ENCODE measurements at regions not wholly inside any gene's neighbourhood (a gene's known extent, or its start where the extent isn't known, plus 50 kb on each side); places are given as distances from the start of the nearest gene placed in this dataset.
"Not testable (repeated sequence)": the region's sequence is repeated elsewhere in the genome, so short reads cannot be mapped to it uniquely, and the experiment has no call there.

GRCh38 chr9:82894961-82895821 lies 167.8 kb downstream of the RASEF start:
- H3K27ac ChIP-seq: no peak overlapping the region
- DNase-seq: no peak
- 8 to 52% methylated on average over 4 of the region's 4 CpGs for WGBS, 2 donors
- H3K36me3 ChIP-seq: no peaks in the 10 kb centered on the region
- H3K9me3 ChIP-seq: no peaks in the 10 kb centered on the region
- H3K4me1 ChIP-seq: no peaks in the 10 kb centered on the region
- TF ChIP-seq POLR2AphosphoS5 (IDR thresholded peaks at IDR 0.05) (no peak), EP300 (IDR thresholded peaks at IDR 0.05) (no peak), CTCF (IDR thresholded peaks at IDR 0.05) (no peak), POLR2A (IDR thresholded peaks at IDR 0.05) (no peak)
- intact Hi-C loops (cut with DNase I): no loop called here
- no peaks in the 10 kb centered on the region for H3K27me3 ChIP-seq
- H3K4me3 ChIP-seq: no peak overlapping the region

DNA sequence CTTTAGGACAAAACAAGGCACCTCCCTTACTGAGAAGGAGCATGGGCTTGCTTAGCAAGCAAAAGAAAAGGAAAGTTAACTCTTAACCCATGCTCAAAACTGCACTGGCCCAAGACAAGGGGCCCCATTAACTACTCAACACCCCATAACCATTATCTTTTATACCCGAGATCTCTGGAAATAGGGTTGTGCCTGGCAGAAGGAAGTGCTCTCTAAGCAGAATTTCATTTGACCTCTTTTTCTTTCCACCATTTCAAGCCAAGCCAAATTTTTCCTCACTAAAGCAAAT lies 167.2 kb downstream of the RASEF start:
- WGBS, 2 donors: 12 to 53% methylated on average over 1 of the region's 1 CpG
- no peaks in the 10 kb centered on the region for H3K36me3 ChIP-seq
- no peaks in the 10 kb centered on the region for H3K4me1 ChIP-seq
- no peaks in the 10 kb centered on the region for H3K27me3 ChIP-seq
- no peak for TF ChIP-seq POLR2AphosphoS5 (IDR thresholded peaks at IDR 0.05)
- no peak for TF ChIP-seq CTCF (IDR thresholded peaks at IDR 0.05)
- TF ChIP-seq EP300 (IDR thresholded peaks at IDR 0.05): no peak
- TF ChIP-seq POLR2A (IDR thresholded peaks at IDR 0.05): no peak
- H3K27ac ChIP-seq: no peak overlapping the region
- intact Hi-C loops (cut with DNase I): no loop called here
- H3K4me3 ChIP-seq: no peak overlapping the region
- H3K9me3 ChIP-seq: no peaks in the 10 kb centered on the region
- DNase-seq: no peak

DNA sequence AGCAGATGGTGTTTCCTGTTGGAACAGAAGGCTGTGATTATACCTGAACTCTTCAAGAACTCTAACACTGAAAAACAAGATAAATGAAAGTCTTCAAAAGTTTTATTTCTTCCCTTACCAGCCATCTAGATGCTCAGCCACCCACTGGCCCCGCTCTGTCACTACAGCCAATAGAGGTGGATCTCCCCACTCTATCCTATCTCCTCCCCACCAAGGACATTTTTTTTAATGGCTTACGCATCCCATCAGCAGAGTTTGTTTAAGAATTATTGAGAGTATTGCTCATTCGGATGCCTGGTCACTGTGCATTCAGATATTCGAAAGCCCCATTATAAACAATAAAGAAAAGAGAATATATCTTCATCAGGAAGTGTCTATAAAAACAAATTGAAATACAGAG lies 159.4 kb downstream of the RASEF start:
- Histone ChIP-seq H3K36me3 (no peaks in the 10 kb centered on the region), H3K4me3 (no peak overlapping the region), H3K27ac (no peak overlapping the region), H3K9me3 (no peaks in the 10 kb centered on the region), H3K27me3 (no peaks in the 10 kb centered on the region), H3K4me1 (no peaks in the 10 kb centered on the region)
- DNase-seq: no peak
- intact Hi-C loops (cut with DNase I): no loop called here
- 81 to 88% methylated on average over 4 of the region's 4 CpGs for WGBS, 2 donors
- no peak for TF ChIP-seq POLR2A (IDR thresholded peaks at IDR 0.05)
- no peak for TF ChIP-seq CTCF (IDR thresholded peaks at IDR 0.05)
- no peak for TF ChIP-seq POLR2AphosphoS5 (IDR thresholded peaks at IDR 0.05)
- TF ChIP-seq EP300 (IDR thresholded peaks at IDR 0.05): no peak

GRCh38 chr9:82911996-82912395 lies 150.9 kb downstream of the RASEF start:
- no peak overlapping the region for H3K27ac ChIP-seq
- no peak for TF ChIP-seq CTCF (IDR thresholded peaks at IDR 0.05)
- TF ChIP-seq EP300 (IDR thresholded peaks at IDR 0.05): no peak
- no peak for TF ChIP-seq POLR2AphosphoS5 (IDR thresholded peaks at IDR 0.05)
- TF ChIP-seq POLR2A (IDR thresholded peaks at IDR 0.05): no peak
- no peaks in the 10 kb centered on the region for H3K4me1 ChIP-seq
- H3K9me3 ChIP-seq: peaks cover 0 to 2% (median 0%) of the 10 kb centered on the region in 4 donors
- 55 to 67% methylated on average over 3 of the region's 3 CpGs for WGBS, 2 donors
- H3K27me3 ChIP-seq: no peaks in the 10 kb centered on the region
- H3K36me3 ChIP-seq: no peaks in the 10 kb centered on the region
- no peak for DNase-seq
- intact Hi-C loops (cut with DNase I): no loop called here
- H3K4me3 ChIP-seq: no peak overlapping the region

GRCh38 chr9:82912645-82913044 lies 150.3 kb downstream of the RASEF start:
- TF ChIP-seq POLR2AphosphoS5 (IDR thresholded peaks at IDR 0.05): no peak
- no peak for TF ChIP-seq POLR2A (IDR thresholded peaks at IDR 0.05)
- no peak for TF ChIP-seq EP300 (IDR thresholded peaks at IDR 0.05)
- TF ChIP-seq CTCF (IDR thresholded peaks at IDR 0.05): no peak
- WGBS, 2 donors: 5 to 16% methylated on average over 1 of the region's 1 CpG
- no peak overlapping the region for H3K27ac ChIP-seq
- intact Hi-C loops (cut with DNase I): no loop called here
- DNase-seq: no peak
- no peaks in the 10 kb centered on the region for H3K36me3 ChIP-seq
- no peak overlapping the region for H3K4me3 ChIP-seq
- H3K9me3 ChIP-seq: peaks cover 0 to 2% (median 0%) of the 10 kb centered on the region in 4 donors
- H3K4me1 ChIP-seq: no peaks in the 10 kb centered on the region
- no peaks in the 10 kb centered on the region for H3K27me3 ChIP-seq

- intact Hi-C loops (cut with DNase I); H3K27ac ChIP-seq; H3K9me3 ChIP-seq; H3K36me3 ChIP-seq; H3K4me1 ChIP-seq; DNase-seq; H3K27me3 ChIP-seq; H3K4me3 ChIP-seq: not testable (repeated sequence)
- 69 to 78% methylated on average over 1 of the region's 1 CpG for WGBS, 2 donors
These were observed 146.7 kb downstream of the RASEF start for GRCh38 chr9:82916238-82916637.
